ENCODE measurements at regions not wholly inside any gene's neighbourhood (a gene's known extent, or its start where the extent isn't known, plus 50 kb on each side); places are given as distances from the start of the nearest gene placed in this dataset.
A peak's percentile ranks its signal among the peaks of the same experiment; 100 is the strongest.
"Not testable (repeated sequence)": the region's sequence is repeated elsewhere in the genome, so short reads cannot be mapped to it uniquely, and the experiment has no call there.

- TF ChIP-seq RCOR1 (conservative IDR thresholded peaks at IDR 0.05; ENCODE audit: low read depth, low read length), result no peak
- no peak for TF ChIP-seq CBX5 (IDR thresholded peaks at IDR 0.05; ENCODE audit: low read depth)
- TF ChIP-seq IRF4 (IDR thresholded peaks at IDR 0.05; ENCODE audit: low read depth, low read length), result no peak
- no peak for TF ChIP-seq E4F1 (IDR thresholded peaks at IDR 0.05; ENCODE audit: borderline replicate concordance, partially characterized antibody)
- no peak for TF ChIP-seq ESRRA (IDR thresholded peaks at IDR 0.05; ENCODE audit: low read length)
- TF ChIP-seq HSF1 (IDR thresholded peaks at IDR 0.05; ENCODE audit: low read depth, low read length), result no peak
- no peak for TF ChIP-seq RBBP5 (conservative IDR thresholded peaks at IDR 0.05)
Measured at GRCh38 chr5:60535198-60535597, 164.8 kb downstream of the DEPDC1B start (continued).

- H3K9ac ChIP-seq (ENCODE audit: control insufficient read depth, insufficient read depth, low read length), result no peak overlapping the region
- DNase-seq (ENCODE audit: low read depth, low spot score) (no peak), FAIRE-seq (no peak), ATAC-seq (no peak)
- CTCF ChIA-PET, result interaction anchor here (1.1 kb wide), 1 partner anchor 724 kb away, joined by 3 read pairs; no protein-coding TSS in a partner anchor
- H3K27me3 ChIP-seq (replicated peaks in 1 of 2; ENCODE audit: control insufficient read depth in 2 of 2, insufficient read depth in 2 of 2, low read length in 1 of 2), result no peaks in the 10 kb centered on the region
- H3K4me1 ChIP-seq (ENCODE audit: control insufficient read depth, insufficient read depth, low read length), result peaks cover 21% of the 10 kb centered on the region
- RAD21 ChIA-PET (ENCODE audit: unreplicated experiment), result no interaction called here
- no peaks in the 10 kb centered on the region for H3K36me3 ChIP-seq (ENCODE audit: control insufficient read depth in 2 of 2, insufficient read depth in 2 of 2, low read length in 1 of 2)
- intact Hi-C loops (cut with micrococcal nuclease; ENCODE audit: unreplicated experiment) (no loop called here), in situ Hi-C loops (cut with MboI) (no loop called here)
- no peaks in the 10 kb centered on the region for H4K20me1 ChIP-seq (ENCODE audit: control insufficient read depth, insufficient read depth)
- no peak overlapping the region for H3K4me3 ChIP-seq
- SMC1A ChIA-PET (ENCODE audit: uncharacterized antibody, unreplicated experiment), result no interaction called here
- H3K9me3 ChIP-seq (replicated peaks; ENCODE audit: control insufficient read depth, insufficient read depth, low read length), result no peaks in the 10 kb centered on the region; the same call in 1 of the 3 replicates
- H3K27ac ChIP-seq (ENCODE audit: control insufficient read depth, insufficient read depth), result no peak overlapping the region
- H3K4me2 ChIP-seq (ENCODE audit: control insufficient read depth, insufficient read depth), result no peak overlapping the region
- POLR2A ChIA-PET, result no interaction called here
- H3K79me2 ChIP-seq (ENCODE audit: control insufficient read depth, insufficient read depth, low read length), result no peaks in the 10 kb centered on the region
- TF ChIP-seq RAD21 (IDR thresholded peaks at IDR 0.05; ENCODE audit: insufficient read depth, low read depth, low read length), result peak; percentile 15; the same call in 1 of the 2 replicates
- no peak for TF ChIP-seq ATF2 (IDR thresholded peaks at IDR 0.05; ENCODE audit: low read length)
- TF ChIP-seq MTA3 (IDR thresholded peaks at IDR 0.05; ENCODE audit: borderline replicate concordance, low read length), result no peak
- TF ChIP-seq TCF12 (IDR thresholded peaks at IDR 0.05; ENCODE audit: low read depth, low read length), result no peak
- no peak for TF ChIP-seq NRF1 (conservative IDR thresholded peaks at IDR 0.05; ENCODE audit: low read depth, low read length)
- BruUV-seq (replicated peaks), result no TSS peak
- 22% methylated on average over 4 of the region's 4 CpGs for WGBS (ENCODE audit: insufficient coverage, insufficient replicate concordance, low lambda C conversion rate, missing lambda C conversion rate)
- no peak overlapping the region; the same call in 1 of the 2 replicates for H2AFZ ChIP-seq (ENCODE audit: control insufficient read depth, low read depth, low read length)
Measured at GRCh38 chr5:60533789-60534188, 166.2 kb downstream of the DEPDC1B start.

GRCh38 chr5:60532796-60533195, 167.2 kb downstream of the DEPDC1B start:
- peak overlapping the region; percentile 22; the same call in 1 of the 2 replicates for H3K4me2 ChIP-seq (ENCODE audit: control insufficient read depth, insufficient read depth)
- ChIA-PET POLR2A (interaction anchor here (1.4 kb wide), 1 partner anchor 10 kb away, joined by 6 read pairs; no protein-coding TSS in a partner anchor), CTCF (interaction anchor here (1.1 kb wide), 1 partner anchor 723 kb away, joined by 3 read pairs; no protein-coding TSS in a partner anchor), RAD21 (ENCODE audit: unreplicated experiment) (interaction anchor here (0.9 kb wide), 1 partner anchor 117 kb away, joined by 3 read pairs; no protein-coding TSS in a partner anchor), SMC1A (ENCODE audit: uncharacterized antibody, unreplicated experiment) (interaction anchor here (0.8 kb wide), 1 partner anchor 20 kb away, joined by 3 read pairs; no protein-coding TSS in a partner anchor)
- H3K4me3 ChIP-seq; H3K9me3 ChIP-seq (replicated peaks; ENCODE audit: control insufficient read depth, insufficient read depth, low read length); H3K27me3 ChIP-seq (replicated peaks in 1 of 2; ENCODE audit: control insufficient read depth in 2 of 2, insufficient read depth in 2 of 2, low read length in 1 of 2); H3K27ac ChIP-seq (ENCODE audit: control insufficient read depth, insufficient read depth); intact Hi-C loops (cut with micrococcal nuclease; ENCODE audit: unreplicated experiment); H3K36me3 ChIP-seq (ENCODE audit: control insufficient read depth in 2 of 2, insufficient read depth in 2 of 2, low read length in 1 of 2); DNase-seq (ENCODE audit: low read depth, low spot score); H3K79me2 ChIP-seq (ENCODE audit: control insufficient read depth, insufficient read depth, low read length); BruUV-seq (replicated peaks); in situ Hi-C loops (cut with MboI); H3K9ac ChIP-seq (ENCODE audit: control insufficient read depth, insufficient read depth, low read length); ATAC-seq; H2AFZ ChIP-seq (ENCODE audit: control insufficient read depth, low read depth, low read length); FAIRE-seq; H4K20me1 ChIP-seq (ENCODE audit: control insufficient read depth, insufficient read depth): not testable (repeated sequence)
- H3K4me1 ChIP-seq (ENCODE audit: control insufficient read depth, insufficient read depth, low read length), result peaks cover 21% of the 10 kb centered on the region
- WGBS (ENCODE audit: insufficient coverage, insufficient replicate concordance, low lambda C conversion rate, missing lambda C conversion rate), result 84% methylated on average over 5 of the region's 5 CpGs
